B cell (primary cell): ENCODE measurements at regions not wholly inside any gene's neighbourhood (a gene's known extent, or its start where the extent isn't known, plus 50 kb on each side); places are given as distances from the start of the nearest gene placed in this dataset.

Experiments used
- ATAC-seq: fragments of 200-7000 bp; cut with Tn5 transposase; one replicate; pipeline ENCODE4 v1.10.0; 2021; ENCODE audit warnings: low read depth, mild to moderate bottlenecking, moderate number of reproducible peaks, moderate library complexity
- CTCF ChIA-PET: fragments of 350-600 bp; sonication (Branson Sonifier 250); formaldehyde crosslinking; loops from one replicate; lab custom pipeline; 2021; ENCODE audit warnings: antibody characterized with exemption, inconsistent platforms; lab: Charles Lee
- POLR2A ChIA-PET: fragments of 350-600 bp; sonication (Branson Sonifier 250); formaldehyde crosslinking; loops from one replicate; lab custom pipeline; 2021; ENCODE audit warnings: antibody characterized with exemption; lab: Charles Lee
- DNase-seq: peaks from one replicate; pipeline ENCODE4 v3.0.0; 2013
- H2AFZ ChIP-seq: 2 replicates; pipeline ENCODE4 v1.6.1; 2012; ENCODE audit warnings: mild to moderate bottlenecking, low read depth, low read length; ENCODE audit not compliant: insufficient read depth, poor library complexity, severe bottlenecking
- H3K27ac ChIP-seq, 2 donors: 1 replicate in 1 of 2; 2 replicates in 1 of 2; pipeline ENCODE4 v1.5.1; 2012 to 2013; ENCODE audit warnings: low read length in 2 of 2, mild to moderate bottlenecking in 2 of 2, moderate library complexity in 1 of 2
- H3K27me3 ChIP-seq, 4 experiments: fragments of 200-600 bp in 1 of 4; sonication (generic) in 1 of 4; replicated peaks in 1 of 4; 1 replicate in 2 of 4; 2 replicates in 2 of 4; pipeline versions ENCODE4 v1.6.1 to v1.7.0; 2013 to 2016; ENCODE audit warnings: low read length in 3 of 4, mild to moderate bottlenecking in 2 of 4, mixed read lengths in 1 of 4, moderate library complexity in 1 of 4; ENCODE audit not compliant: insufficient read depth in 4 of 4, control insufficient read depth in 3 of 4; ENCODE audit errors: control extremely low read depth in 1 of 4
- H3K36me3 ChIP-seq, 2 experiments: replicated peaks in 1 of 2; 1 replicate in 1 of 2; 2 replicates in 1 of 2; pipeline versions ENCODE4 v1.6.1 to v1.7.1; 2013; ENCODE audit warnings: low read length in 1 of 2; ENCODE audit not compliant: insufficient read depth in 2 of 2, control insufficient read depth in 1 of 2; ENCODE audit errors: control extremely low read depth in 1 of 2, extremely low read depth in 1 of 2
- H3K4me1 ChIP-seq, 2 donors: fragments of 200-600 bp in 1 of 2; sonication (generic) in 1 of 2; 1 replicate in 1 of 2; 2 replicates in 1 of 2; pipeline versions ENCODE4 v1.5.1 to v1.6.1; 2013 to 2017; ENCODE audit warnings: low read length in 2 of 2; ENCODE audit not compliant: control insufficient read depth in 2 of 2, insufficient read depth in 2 of 2
- H3K4me2 ChIP-seq: replicated peaks from 2 replicates; pipeline ENCODE3; 2012; ENCODE audit warnings: mild to moderate bottlenecking, low read depth, low read length; ENCODE audit not compliant: poor library complexity, severe bottlenecking
- H3K4me3 ChIP-seq, 5 experiments: fragments of 200-600 bp in 1 of 5; sonication (generic) in 1 of 5; 1 replicate in 3 of 5; 2 replicates in 2 of 5; pipeline versions ENCODE4 v1.5.1 to v1.7.0; 2011 to 2016; ENCODE audit warnings: low read length in 4 of 5, mild to moderate bottlenecking in 4 of 5, low read depth in 2 of 5, control low read depth in 1 of 5, moderate library complexity in 1 of 5; ENCODE audit not compliant: insufficient read depth in 1 of 5; ENCODE audit errors: control extremely low read depth in 1 of 5, extremely low read depth in 1 of 5
- H3K79me2 ChIP-seq: fragments of 200-600 bp; sonication (generic); one replicate; pipeline ENCODE4 v1.6.0; 2016; ENCODE audit warnings: low read length; ENCODE audit not compliant: control insufficient read depth, insufficient read depth
- H3K9ac ChIP-seq: fragments of 200-600 bp; sonication (generic); 2 replicates; pipeline ENCODE4 v1.6.1; 2017; ENCODE audit warnings: mild to moderate bottlenecking, low read length, moderate library complexity
- H3K9me3 ChIP-seq, 3 donors: one replicate each; pipeline versions ENCODE4 v1.6.1 to v1.7.1; 2013; ENCODE audit warnings: low read length in 2 of 3; ENCODE audit not compliant: control insufficient read depth in 2 of 3, insufficient read depth in 1 of 3; ENCODE audit errors: control extremely low read depth in 1 of 3
- H4K20me1 ChIP-seq: 2 replicates; pipeline ENCODE4 v1.6.0; 2012; ENCODE audit warnings: mild to moderate bottlenecking, low read length; ENCODE audit not compliant: insufficient read depth, control insufficient read depth, poor library complexity, severe bottlenecking
- H3K27ac Mint-ChIP-seq: one replicate; pipeline ENCODE4 v1.8.0; 2021; ENCODE audit warnings: mixed read lengths
- H3K27me3 Mint-ChIP-seq: one replicate; pipeline ENCODE4 v1.8.0; 2021; ENCODE audit warnings: mixed read lengths
- H3K4me1 Mint-ChIP-seq: one replicate; pipeline ENCODE4 v1.8.0; 2021; ENCODE audit warnings: mixed read lengths
- H3K4me3 Mint-ChIP-seq: one replicate; pipeline ENCODE4 v1.8.0; 2021; ENCODE audit warnings: mixed read lengths
- H3K9me3 Mint-ChIP-seq: one replicate; pipeline ENCODE4 v1.8.0; 2022; ENCODE audit warnings: mixed read lengths; ENCODE audit not compliant: insufficient read depth
- EZH2 ChIP-seq: IDR thresholded peaks from 2 replicates; pipeline ENCODE4 v1.6.1; 2012; ENCODE audit warnings: borderline replicate concordance, low read depth, mild to moderate bottlenecking, moderate library complexity, low read length; ENCODE audit not compliant: insufficient read depth, poor library complexity, severe bottlenecking
- WGBS: methylation state at CpG from one replicate; pipeline ENCODE4 v1.1.5; 2013; ENCODE audit warnings: missing lambda C conversion rate; ENCODE audit not compliant: insufficient coverage; 5-methylcytosine and 5-hydroxymethylcytosine counted together
- intact Hi-C: fragments of 100-400 bp; cut with micrococcal nuclease; formaldehyde crosslinking; loops from one replicate; pipeline ENCODE4 v1.10.0; 2022
- TF ChIP-seq, protein P1 (sequence below): fragments of 200-600 bp; IDR thresholded peaks from one replicate; pipeline ENCODE4 v1.8.0; 2022; ENCODE audit warnings: antibody characterized with exemption, mild to moderate bottlenecking

DNA sequence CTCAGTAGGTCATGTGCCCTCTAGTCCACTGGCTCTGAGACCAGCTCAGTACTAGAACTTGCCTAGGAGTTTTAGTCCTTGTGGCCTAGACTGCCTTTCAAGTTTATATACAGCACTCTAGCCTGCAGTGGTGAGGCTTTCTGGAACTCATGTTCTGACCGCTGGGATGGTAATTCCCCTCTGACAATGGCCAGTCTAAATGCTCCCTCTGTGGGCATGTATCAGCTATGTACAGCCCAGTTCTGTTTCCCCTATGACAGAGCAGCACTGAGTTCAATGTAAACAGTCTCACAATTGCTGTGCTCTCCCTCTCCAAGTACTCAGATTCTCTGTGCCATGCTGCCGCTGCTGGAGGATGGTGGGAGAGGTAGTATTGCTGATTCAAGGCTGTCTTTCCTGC lies 68.6 kb upstream of the SLC27A6 start:
- H3K4me3 ChIP-seq = no peak overlapping the region
- H3K9ac ChIP-seq = no peak overlapping the region
- CTCF ChIA-PET = interaction anchor here (5.0 kb wide), 1 partner anchor 10 kb away, joined by 23 read pairs; no protein-coding TSS in a partner anchor
- POLR2A ChIA-PET = no interaction called here
- peaks cover 0 to 4% (median 0%) of the 10 kb centered on the region in 3 donors for H3K9me3 ChIP-seq
- H2AFZ ChIP-seq = no peak overlapping the region
- no peak overlapping the region for H3K27ac ChIP-seq
- no peaks in the 10 kb centered on the region for H3K36me3 ChIP-seq
- H3K4me1 ChIP-seq = no peaks in the 10 kb centered on the region
- H3K4me3 Mint-ChIP-seq = no peak overlapping the region
- intact Hi-C loops = no loop called here
- no peak for DNase-seq
- TF ChIP-seq, protein P1, sequence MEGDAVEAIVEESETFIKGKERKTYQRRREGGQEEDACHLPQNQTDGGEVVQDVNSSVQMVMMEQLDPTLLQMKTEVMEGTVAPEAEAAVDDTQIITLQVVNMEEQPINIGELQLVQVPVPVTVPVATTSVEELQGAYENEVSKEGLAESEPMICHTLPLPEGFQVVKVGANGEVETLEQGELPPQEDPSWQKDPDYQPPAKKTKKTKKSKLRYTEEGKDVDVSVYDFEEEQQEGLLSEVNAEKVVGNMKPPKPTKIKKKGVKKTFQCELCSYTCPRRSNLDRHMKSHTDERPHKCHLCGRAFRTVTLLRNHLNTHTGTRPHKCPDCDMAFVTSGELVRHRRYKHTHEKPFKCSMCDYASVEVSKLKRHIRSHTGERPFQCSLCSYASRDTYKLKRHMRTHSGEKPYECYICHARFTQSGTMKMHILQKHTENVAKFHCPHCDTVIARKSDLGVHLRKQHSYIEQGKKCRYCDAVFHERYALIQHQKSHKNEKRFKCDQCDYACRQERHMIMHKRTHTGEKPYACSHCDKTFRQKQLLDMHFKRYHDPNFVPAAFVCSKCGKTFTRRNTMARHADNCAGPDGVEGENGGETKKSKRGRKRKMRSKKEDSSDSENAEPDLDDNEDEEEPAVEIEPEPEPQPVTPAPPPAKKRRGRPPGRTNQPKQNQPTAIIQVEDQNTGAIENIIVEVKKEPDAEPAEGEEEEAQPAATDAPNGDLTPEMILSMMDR = no peak
- TF ChIP-seq EZH2 = no peak
- no peaks in the 10 kb centered on the region for H3K4me1 Mint-ChIP-seq
- no peak for ATAC-seq
- no peaks in the 10 kb centered on the region for H3K9me3 Mint-ChIP-seq
- H3K27me3 ChIP-seq = no peaks in the 10 kb centered on the region
- no peaks in the 10 kb centered on the region for H4K20me1 ChIP-seq
- WGBS = 96% methylated on average over 2 of the region's 2 CpGs
- no peak overlapping the region for H3K4me2 ChIP-seq
- no peaks in the 10 kb centered on the region for H3K79me2 ChIP-seq
- no peaks in the 10 kb centered on the region for H3K27me3 Mint-ChIP-seq
- H3K27ac Mint-ChIP-seq = no peak overlapping the region

DNA sequence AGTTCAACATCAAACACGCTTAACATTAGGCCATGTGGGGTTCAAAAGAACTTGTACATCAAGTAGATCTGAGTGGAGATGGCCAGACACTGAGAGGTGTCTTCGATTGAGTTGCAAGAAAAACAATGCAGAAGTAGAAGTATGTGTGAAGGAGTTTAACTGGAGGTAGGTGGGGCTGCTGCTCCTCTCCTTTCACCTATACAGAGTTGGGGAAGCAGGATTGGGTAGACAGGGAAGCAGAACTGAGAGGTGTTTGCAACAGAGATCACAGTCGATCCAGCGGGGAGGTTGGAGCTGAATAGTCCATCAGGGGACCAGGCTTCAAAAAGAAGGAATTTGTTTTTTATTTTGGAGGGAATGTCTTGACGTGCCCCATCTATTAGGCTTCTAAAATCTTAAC lies 61.7 kb upstream of the SLC27A6 start:
- TF ChIP-seq, protein P1 = no peak
- TF ChIP-seq EZH2 = no peak
- H3K9me3 Mint-ChIP-seq = no peaks in the 10 kb centered on the region
- intact Hi-C loops = loop anchor here (10.0 kb wide), 1 partner anchor 1339 kb away; no protein-coding TSS in a partner anchor
- no peak overlapping the region for H3K4me2 ChIP-seq
- H3K4me1 ChIP-seq = no peaks in the 10 kb centered on the region
- DNase-seq = no peak
- no peaks in the 10 kb centered on the region for H3K9me3 ChIP-seq
- 100% methylated on average over 1 of the region's 5 CpGs for WGBS
- H3K27ac ChIP-seq = no peak overlapping the region
- no peaks in the 10 kb centered on the region for H3K4me1 Mint-ChIP-seq
- ChIA-PET CTCF (interaction anchor here (4.4 kb wide), 1 partner anchor 867 kb away, joined by 70 read pairs; no protein-coding TSS in a partner anchor), POLR2A (no interaction called here)
- no peaks in the 10 kb centered on the region for H4K20me1 ChIP-seq
- no peaks in the 10 kb centered on the region for H3K36me3 ChIP-seq
- no peak overlapping the region for H3K27ac Mint-ChIP-seq
- H3K9ac ChIP-seq = no peak overlapping the region
- no peaks in the 10 kb centered on the region for H3K27me3 Mint-ChIP-seq
- ATAC-seq = no peak
- H2AFZ ChIP-seq = no peak overlapping the region
- no peaks in the 10 kb centered on the region for H3K79me2 ChIP-seq
- no peak overlapping the region for H3K4me3 Mint-ChIP-seq
- no peak overlapping the region for H3K4me3 ChIP-seq
- no peaks in the 10 kb centered on the region for H3K27me3 ChIP-seq
